HG03095 (cell line): ENCODE measurements at regions not wholly inside any gene's neighbourhood (a gene's known extent, or its start where the extent isn't known, plus 50 kb on each side); places are given as distances from the start of the nearest gene placed in this dataset.
"Not testable (repeated sequence)": the region's sequence is repeated elsewhere in the genome, so short reads cannot be mapped to it uniquely, and the experiment has no call there.

Source experiments
- ATAC-seq: cut with Tn5 transposase; IDR thresholded peaks from one replicate; pipeline ENCODE4 v1.9.1; 2021; ENCODE audit warnings: moderate library complexity; ENCODE audit not compliant: unreplicated experiment

DNA sequence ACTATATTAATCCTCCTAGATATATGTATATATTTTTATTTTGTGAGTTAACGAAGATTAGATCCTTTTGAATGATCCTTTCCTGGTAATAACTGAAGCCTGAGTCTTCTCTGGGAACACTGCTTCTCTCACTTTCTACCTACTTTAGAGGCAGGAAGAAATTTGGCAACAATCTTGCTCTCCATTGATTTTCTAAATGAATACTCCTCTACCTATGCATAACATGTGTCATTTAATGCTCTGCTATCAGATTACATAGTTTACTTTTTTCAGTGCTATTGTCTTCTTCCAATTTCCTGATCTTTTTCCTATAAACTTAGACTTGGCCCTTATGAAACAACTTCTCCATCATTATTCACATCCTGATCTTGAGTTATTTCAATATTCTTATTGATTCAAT lies 60.4 kb upstream of the PDHA2 start:
- no peak for ATAC-seq

DNA sequence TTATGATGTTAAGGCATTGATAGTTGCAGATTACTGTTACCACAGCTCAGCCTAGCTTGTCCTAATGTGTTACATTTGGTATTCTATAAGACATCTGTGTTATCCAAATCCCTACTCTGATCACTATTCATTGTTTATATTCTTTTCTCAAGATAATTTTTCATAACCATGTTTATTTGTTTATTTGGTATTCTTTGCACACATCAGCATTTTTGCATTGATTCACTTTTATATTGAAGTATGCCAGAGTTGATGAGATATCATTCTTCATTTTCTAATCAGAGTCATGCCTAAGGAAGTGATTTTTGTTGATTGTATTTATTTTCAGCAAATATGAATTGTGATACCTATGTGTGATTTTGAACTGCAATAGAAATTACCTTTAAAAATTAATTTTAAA lies 61.2 kb upstream of the PDHA2 start:
- no peak for ATAC-seq

DNA sequence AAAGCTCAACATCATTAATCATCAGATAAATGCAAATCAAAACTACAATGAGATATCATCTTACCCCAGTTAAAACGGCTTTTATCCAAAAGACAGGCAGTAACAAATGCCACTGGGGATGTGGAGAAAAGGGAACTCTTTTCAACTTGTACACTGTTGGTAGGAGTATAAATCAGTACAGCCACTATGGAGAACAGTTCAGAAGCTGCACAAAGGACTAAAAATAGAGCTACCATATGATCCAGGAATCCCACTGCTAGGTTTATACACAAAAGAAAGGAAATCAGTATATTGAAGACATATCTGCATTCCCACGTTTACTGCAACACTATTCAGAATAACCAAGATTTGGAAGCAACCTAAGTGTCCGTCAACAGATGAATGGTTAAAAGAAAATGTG lies 69.3 kb upstream of the PDHA2 start:
- ATAC-seq = not testable (repeated sequence)

DNA sequence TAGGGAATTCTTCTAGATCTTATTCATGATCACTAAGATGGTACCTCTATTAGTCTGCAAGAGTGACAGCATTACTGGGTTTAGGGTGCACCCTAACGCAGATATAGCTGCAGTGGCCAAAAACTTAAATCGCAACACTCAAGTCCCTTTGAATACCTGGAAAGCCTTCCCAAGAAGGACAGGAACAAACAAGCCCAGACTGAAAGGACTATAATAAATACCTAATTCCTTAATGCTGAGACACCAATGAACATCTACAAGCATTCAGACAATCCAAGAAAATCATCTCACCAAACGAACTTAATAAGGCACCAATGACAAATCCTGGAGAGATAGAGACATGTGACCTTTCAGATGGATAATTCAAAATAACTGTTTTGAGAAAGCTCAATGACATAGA lies 74.9 kb upstream of the PDHA2 start:
- ATAC-seq = no peak

DNA sequence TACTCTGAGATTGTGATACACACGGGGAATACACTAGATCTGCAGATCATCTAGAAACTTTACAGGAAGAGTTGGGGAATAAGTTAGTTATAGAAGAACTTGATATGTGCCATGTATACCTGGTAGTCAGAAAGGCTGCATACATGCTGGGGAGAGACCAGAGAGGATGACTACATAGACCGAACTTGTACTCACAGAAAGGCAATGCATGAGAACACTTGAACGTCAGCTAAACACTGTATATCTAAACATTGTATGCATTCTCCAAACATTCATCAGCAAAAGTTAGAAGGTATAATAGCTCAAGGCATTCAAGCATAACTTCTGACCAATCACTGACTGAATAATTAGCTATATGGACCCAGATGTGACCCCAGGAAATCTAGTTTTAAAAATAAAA lies 78.0 kb upstream of the PDHA2 start:
- ATAC-seq = no peak

DNA sequence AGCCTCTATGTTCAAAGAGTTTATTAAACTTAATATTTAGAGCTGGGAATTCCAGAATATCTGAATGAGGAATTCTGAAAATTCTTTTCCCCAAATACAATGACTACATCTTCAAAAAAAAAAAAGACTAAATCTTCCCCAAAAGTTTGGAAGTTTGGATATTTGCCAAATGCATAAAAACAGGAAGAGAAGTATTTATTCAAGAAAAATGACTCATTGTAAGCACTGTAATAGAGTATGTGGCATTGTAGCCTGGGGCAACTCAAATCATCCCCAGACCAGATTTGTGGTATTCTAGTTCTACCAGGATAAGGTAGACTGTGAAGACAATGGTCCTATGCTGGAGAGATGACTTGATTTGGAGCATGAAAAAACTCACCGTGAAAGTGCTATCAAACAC lies 78.5 kb upstream of the PDHA2 start:
- no peak for ATAC-seq

DNA sequence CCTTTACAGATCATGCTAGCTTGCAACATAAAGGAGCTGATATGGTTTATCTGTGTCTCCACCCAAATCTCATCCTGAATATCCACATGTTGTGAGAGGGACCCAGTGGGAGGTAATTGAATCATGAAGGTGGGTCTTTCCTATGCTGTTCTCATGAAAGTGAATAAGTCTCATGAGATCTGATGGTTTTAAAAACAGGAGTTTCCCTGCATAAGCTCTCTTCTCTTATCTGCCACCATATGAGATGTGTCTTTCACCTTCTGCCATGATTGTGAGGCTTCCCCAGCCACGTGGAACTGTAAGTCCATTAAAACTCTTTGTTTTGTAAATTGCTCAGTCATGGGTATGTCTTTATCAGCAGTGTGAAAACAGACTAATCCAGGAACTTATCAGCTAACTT lies 79.2 kb upstream of the PDHA2 start:
- ATAC-seq = not testable (repeated sequence)

DNA sequence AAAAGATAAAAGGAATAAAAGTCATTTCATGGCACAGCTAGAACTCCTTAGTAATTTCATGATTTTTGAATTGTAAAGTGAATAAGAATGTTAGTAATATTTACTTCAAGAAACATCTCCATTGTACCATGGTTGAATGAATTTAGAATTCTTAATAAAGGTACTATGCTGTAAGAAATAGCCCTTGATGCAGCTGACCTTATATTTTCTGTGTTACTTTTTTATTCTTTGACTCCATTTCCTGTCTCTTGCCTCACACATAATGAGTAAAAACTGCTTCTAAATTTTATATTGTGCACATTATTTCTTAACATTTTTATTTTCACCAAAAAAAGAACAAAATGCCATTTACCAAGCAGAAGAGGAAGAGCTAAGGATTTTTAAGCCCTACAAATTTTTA lies 81.9 kb upstream of the PDHA2 start:
- no peak for ATAC-seq

DNA sequence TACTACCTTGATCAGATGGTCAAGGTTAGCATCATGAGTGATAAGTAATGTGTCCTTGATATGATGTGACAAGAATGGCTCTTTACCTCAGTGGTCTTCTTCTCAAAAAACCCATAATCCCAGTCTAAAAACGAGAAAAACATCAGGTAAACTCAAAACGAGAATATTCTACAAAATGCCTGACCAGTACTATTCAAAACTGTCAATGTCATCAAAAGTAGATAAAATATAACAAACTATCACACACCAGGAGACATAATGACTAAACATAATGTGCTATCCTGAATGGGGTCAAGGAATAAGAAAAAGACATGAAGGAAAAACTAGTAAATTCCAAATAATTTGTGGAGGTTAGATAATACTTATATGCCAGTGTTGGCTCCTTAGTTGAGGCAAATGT lies 85.2 kb upstream of the PDHA2 start:
- no peak for ATAC-seq

DNA sequence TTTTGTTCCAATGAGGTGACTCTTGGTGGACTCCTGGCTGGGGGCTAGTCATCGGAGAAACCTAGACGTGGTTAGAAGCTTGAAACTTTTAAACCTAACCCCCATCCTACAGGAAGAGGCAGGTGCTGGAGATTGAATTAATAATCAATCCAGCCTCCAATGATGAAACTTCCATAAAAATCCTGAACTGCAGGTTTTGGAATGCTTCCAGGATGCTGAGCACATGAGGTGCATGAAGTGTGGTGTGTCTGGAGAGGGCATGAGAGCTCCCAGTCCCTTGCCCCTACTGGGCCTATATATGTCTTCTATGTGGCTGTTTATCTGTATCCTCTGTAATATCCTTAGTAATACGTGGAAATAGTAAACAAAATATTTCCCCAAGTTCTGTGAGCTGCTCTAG lies 90.7 kb upstream of the PDHA2 start:
- no peak for ATAC-seq

DNA sequence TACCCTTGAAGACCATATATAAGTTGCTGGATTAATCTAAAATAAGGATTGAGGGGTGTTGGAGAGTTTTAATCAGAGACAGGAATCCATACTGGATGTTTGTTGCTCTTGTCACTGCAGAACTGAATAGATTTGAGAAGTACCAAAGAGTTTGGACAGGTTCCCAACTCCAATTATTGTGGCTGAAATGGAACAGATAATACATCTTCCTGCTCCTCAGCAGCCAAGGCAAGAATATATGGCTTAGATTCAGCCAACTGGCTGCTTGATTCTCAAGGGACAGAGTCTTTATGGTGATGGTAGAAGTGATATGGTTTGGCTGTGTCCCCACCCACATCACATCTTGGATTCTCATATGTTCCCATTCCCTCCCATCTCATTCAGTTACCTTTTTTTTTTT lies 97.0 kb upstream of the PDHA2 start:
- ATAC-seq = no peak

DNA sequence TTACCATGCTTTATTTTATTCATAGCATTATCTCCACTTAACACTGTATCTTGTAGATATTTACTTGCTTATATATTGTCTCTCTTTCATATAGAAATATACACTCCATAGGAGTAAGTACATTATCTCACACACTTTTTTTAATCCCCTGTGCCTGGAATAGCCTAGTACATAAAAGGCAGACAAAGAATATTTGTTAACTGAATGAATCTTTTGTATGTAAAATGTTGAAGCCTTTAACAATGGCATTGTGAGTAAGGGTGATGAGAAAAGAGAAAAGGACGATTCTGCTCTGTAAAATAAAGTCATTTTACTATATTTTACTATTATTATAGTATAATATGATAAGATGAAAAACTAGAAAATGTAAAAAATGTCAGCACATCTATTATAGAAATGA lies 97.7 kb upstream of the PDHA2 start:
- ATAC-seq = no peak

DNA sequence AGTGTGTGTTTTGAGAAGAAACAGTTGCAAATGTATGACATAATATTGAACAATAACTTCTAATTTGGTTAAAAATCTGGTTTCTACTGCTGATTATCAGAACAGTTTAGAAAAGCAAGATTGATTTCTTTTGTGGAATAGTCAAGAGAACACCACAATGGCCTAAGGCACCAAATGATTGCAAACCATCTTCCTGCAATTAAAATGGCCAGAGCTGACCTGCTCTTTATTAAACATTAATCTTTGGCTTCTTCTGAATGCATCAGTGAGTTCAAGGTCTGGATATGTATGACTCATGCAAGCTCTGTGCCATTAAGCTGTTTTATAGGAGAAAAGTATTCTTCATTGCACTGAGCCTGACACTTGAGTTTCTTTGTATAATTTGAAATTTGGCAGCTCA lies 107.8 kb upstream of the PDHA2 start:
- no peak for ATAC-seq

DNA sequence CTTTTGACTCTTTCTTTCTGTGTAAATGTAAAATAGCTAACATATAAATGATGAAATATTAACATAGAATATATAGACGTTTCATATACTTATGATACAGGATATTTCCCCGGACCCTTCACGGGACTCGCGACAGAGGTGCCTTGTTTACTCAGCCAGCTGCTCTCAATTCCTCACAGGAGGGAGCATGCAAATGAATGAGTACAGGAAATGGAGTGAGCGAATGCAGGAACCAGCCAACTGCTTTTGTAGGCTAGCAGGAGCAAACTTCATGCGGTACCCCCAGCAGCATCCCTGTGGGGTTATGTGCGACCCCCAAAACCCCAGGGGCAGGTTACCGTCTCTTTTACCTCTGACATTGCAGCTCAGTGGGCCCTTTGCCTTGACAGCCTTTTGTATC lies 110.3 kb upstream of the PDHA2 start:
- no peak for ATAC-seq

DNA sequence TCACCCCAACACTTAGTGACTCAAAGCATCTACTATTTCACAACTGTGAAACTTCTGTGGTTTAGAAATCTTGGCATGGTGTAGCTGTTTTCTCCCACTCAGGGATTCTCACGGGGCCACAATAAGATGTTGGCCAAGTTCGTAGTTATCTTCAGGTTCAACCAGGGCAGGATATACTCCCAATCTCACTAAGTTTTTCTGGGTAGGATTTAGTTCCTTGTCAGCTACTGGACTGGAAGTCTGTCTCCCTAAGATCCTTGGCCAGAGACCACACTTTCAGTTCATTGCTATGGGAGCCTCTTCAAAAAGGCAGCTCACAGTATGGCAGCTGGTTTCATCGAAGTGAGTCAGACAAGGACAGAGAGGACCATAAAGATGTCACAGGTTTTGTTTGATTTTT lies 111.7 kb upstream of the PDHA2 start:
- no peak for ATAC-seq

DNA sequence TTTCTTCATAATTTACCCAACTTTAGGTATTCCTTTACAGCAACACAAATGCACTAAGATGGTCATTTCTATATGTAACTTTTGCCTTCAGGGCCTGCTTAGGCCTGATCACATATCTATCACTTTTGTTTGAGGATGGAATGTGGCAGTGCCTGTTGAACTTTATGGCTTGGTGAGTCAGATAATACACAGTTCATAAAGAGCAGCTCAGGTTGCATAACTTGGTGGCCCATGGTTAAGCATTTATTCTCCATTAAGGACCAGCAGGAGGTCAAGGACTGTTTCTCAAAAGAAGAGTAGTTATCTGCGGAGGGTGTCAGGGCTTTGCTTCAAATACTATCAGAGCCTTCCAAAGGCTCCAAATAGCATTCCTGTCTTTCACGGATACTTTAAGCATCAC lies 124.1 kb upstream of the PDHA2 start:
- no peak for ATAC-seq

DNA sequence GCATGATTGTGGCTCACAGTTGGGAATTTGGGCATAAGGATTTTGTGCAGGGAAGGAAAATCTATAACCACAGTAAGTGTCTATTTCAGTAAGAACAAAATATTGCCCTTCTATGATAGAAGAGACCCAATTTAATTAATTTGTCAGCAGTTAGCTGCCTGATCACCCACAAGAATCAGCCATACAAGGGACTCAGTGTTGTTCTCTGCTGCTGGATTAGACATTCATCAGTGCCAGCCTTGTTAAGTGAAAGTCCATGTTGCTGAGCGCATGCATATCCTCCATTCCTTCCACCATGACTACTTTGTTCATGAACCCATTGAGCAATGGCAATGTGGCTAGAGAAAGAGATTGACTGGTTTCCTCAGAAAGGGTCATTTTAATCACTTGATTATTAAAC lies 125.3 kb upstream of the PDHA2 start:
- no peak for ATAC-seq

DNA sequence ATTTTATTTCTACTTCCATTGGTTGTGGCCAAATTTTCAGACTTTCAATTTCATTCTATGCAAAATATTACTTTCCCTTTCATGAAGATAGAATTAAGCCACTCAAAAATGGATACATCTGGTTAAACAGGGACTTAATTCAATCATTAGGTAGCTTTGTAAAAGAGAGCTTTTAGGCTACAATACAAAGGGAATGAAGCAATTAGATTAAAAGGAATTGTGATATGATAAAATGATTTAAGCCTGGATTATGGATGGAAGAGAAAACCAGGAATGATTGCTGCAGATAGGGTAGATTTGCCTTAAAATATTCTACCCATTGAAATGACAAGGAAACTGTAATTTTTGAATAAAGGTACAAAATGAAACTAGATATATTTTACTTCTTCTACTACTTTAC lies 134.6 kb upstream of the PDHA2 start:
- ATAC-seq = no peak

DNA sequence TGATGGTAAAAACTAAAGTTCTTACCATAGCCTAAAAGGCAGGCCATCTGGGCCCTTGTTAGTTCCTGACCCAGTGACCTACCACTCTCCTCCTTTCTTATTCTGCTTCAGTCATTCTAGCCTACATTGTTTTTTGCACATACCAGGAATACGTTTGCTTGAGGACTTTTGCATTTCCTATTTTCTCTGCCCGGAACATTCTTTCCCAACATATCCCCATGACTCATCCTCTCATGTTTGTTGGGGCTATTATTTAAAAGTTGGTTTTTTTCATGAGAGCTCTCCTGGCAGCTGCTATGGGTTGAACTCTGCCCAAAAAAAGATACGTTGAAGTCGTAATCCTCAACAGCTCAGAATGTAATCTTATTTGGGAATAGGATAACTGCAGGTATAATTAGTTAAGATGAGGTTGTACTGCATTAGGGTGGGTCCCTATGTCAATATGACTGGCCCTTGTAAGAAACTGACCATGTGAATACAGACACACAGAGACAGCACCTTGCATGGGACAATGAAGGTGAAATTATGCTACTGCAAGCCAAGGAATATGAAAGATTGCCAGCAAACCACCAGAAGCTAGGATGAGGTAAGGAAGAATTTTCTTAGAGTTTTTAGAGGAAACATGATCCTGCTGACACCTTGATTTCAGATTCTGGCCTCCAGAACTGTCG lies 138.3 kb upstream of the PDHA2 start:
- ATAC-seq = no peak

DNA sequence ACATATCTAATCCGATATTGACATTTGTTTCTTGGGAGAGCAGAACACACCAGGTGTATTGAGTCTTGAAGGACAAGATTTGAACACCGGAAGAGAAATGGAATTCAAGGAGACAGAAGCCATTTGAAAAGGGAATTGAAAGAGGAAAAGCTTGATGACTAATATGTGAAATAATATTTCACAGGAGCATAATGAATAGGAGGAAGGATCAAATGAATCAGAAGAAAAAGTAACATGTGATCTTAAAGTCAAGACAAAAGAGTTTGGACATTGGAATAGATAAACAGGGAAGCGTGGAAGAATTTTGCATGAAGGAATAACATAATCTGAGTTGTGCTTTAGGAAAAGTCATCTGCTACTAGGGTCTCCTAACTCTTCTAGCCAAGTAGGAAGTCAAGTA lies 145.5 kb upstream of the PDHA2 start:
- no peak for ATAC-seq

DNA sequence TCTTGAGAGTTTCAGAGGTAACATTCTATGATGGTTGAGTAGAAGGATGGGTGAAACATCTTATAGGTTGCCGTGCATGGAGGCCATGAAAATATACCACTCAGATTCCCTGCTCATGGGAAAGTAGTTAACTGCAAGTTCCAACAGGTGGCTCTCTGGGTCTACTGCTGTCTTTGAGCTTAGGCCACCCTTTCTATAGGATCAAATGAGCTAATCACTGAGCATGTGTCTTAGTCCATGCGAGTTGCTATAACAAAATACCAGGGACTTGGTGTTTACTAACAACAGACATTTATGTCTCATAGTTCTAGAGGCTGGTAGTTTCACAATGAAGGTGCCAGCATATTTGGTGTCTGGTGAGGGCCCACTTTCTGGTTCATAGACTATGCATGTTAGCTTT lies 144.8 kb upstream of the UNC5C start:
- no peak for ATAC-seq

DNA sequence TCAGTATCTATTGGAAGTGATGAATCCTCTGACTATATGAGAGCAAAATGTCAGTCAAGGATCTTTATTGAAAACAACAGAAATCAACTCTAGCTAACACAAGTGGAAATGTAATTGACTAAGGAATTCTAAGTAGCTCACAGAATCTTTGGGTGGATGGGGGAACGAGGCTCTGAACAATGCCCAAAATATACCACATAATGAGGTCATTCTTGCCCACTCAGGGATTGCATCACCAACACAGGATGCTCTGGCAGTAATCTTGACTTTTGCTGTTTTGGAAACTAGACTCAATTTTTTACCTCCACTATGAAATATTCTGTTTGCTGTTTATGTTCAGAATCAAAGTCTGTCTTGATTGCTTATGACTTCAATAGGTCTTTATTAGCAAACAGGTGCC lies 127.4 kb upstream of the UNC5C start:
- no peak for ATAC-seq

DNA sequence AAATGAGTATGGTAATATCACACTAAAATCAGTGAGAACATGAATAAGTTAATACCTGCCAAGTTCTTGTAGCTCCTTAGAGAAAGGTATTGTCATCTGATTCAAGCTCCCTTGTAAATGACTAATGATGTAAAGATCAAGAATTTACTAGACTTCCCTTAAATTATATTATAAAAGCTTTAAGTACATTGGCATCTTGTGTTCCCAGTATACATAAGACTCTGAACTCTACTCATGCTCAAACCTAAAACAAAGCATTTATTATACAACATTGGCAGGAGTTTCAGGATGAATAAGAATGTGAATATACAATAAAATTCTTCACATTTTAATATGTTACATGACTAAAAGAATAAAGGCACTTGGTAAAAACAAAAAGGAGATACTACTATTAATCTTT lies 126.8 kb upstream of the UNC5C start:
- ATAC-seq = no peak

DNA sequence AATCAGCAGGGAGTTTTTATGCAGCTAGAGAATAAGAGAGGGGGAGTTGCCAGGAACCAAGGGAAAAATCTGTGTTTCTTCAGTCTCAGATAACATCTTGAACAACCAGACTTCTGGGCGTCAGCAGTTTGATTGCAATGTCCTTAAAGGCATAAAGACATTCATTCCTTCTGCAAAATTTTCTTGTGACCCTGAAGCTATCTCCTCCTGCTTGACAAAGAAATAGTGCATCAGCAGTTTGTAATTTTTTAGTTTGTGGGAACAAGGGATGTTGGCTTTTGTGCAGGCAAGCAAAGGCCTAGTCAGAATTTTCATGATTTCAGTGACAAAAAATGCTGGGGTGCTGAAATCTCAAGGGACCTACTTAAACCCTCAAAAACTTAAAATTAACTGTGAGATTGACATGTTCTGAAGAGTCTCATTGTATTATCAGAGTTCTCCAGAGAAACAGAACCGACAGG lies 125.8 kb upstream of the UNC5C start:
- ATAC-seq = no peak
